CD14-positive monocyte (primary cell): ENCODE measurements at regions not wholly inside any gene's neighbourhood (a gene's known extent, or its start where the extent isn't known, plus 50 kb on each side); places are given as distances from the start of the nearest gene placed in this dataset.
"Not testable (repeated sequence)": the region's sequence is repeated elsewhere in the genome, so short reads cannot be mapped to it uniquely, and the experiment has no call there.

Experiments used
- DNase-seq, 3 donors: peaks; one replicate each; pipeline ENCODE4 v3.0.0-alpha.2; 2011 to 2022
- H2AFZ ChIP-seq: 2 replicates; pipeline ENCODE4 v1.6.0; 2012; ENCODE audit warnings: mild to moderate bottlenecking, low read depth, low read length, inconsistent platforms; ENCODE audit not compliant: insufficient read depth, poor library complexity, severe bottlenecking
- H3K27ac ChIP-seq, 2 donors: 1 replicate in 1 of 2; 2 replicates in 1 of 2; pipeline ENCODE4 v1.5.1; 2012 to 2013; ENCODE audit warnings: low read length in 2 of 2, control low read depth in 1 of 2, inconsistent platforms in 1 of 2, low read depth in 1 of 2, mild to moderate bottlenecking in 1 of 2
- H3K27me3 ChIP-seq, 2 donors: one replicate each; pipeline versions ENCODE4 v1.6.0 to v1.6.1; 2011 to 2013; ENCODE audit warnings: low read length in 2 of 2; ENCODE audit not compliant: control insufficient read depth in 2 of 2, insufficient read depth in 2 of 2
- H3K36me3 ChIP-seq, 2 donors: replicated peaks in 1 of 2; 1 replicate in 1 of 2; 2 replicates in 1 of 2; pipeline versions ENCODE4 v1.5.1 to v1.6.1; 2012 to 2013; ENCODE audit warnings: low read length in 2 of 2, control low read depth in 1 of 2, inconsistent platforms in 1 of 2, mild to moderate bottlenecking in 1 of 2; ENCODE audit not compliant: insufficient read depth in 2 of 2, control insufficient read depth in 1 of 2
- H3K4me1 ChIP-seq, 2 donors: 1 replicate in 1 of 2; 2 replicates in 1 of 2; pipeline versions ENCODE4 v1.5.1 to v1.6.1; 2012 to 2013; ENCODE audit warnings: low read length in 2 of 2, control low read depth in 1 of 2, inconsistent platforms in 1 of 2, mild to moderate bottlenecking in 1 of 2, moderate library complexity in 1 of 2; ENCODE audit not compliant: insufficient read depth in 2 of 2, control insufficient read depth in 1 of 2
- H3K4me2 ChIP-seq: replicated peaks from 2 replicates; pipeline ENCODE3; 2012; ENCODE audit warnings: low read length, moderate library complexity, mild to moderate bottlenecking; ENCODE audit not compliant: poor library complexity, severe bottlenecking; ENCODE audit errors: extremely low read depth
- H3K4me3 ChIP-seq, 3 experiments: fragments of 200-600 bp in 1 of 3; sonication (generic) in 1 of 3; replicated peaks in 1 of 3; 1 replicate in 2 of 3; 2 replicates in 1 of 3; pipeline ENCODE4 v1.5.1; 2011 to 2013; ENCODE audit warnings: low read length in 3 of 3, mild to moderate bottlenecking in 3 of 3, control low read depth in 2 of 3, low read depth in 2 of 3, inconsistent platforms in 1 of 3, moderate library complexity in 1 of 3
- H3K79me2 ChIP-seq: 2 replicates; pipeline ENCODE4 v1.6.0; 2012; ENCODE audit warnings: mild to moderate bottlenecking, control low read depth, inconsistent platforms, low read length, moderate library complexity; ENCODE audit not compliant: insufficient read depth
- H3K9ac ChIP-seq: 2 replicates; pipeline ENCODE4 v1.6.0; 2017; ENCODE audit warnings: low read length, mild to moderate bottlenecking; ENCODE audit not compliant: insufficient read depth, poor library complexity, severe bottlenecking
- H3K9me3 ChIP-seq, 2 donors: replicated peaks in 1 of 2; 1 replicate in 1 of 2; 2 replicates in 1 of 2; pipeline versions ENCODE4 v1.5.1 to v1.6.1; 2012 to 2013; ENCODE audit warnings: low read length in 2 of 2, control low read depth in 1 of 2; ENCODE audit not compliant: control insufficient read depth in 1 of 2, insufficient read depth in 1 of 2
- H4K20me1 ChIP-seq: 2 replicates; pipeline ENCODE4 v1.6.0; 2012; ENCODE audit warnings: mild to moderate bottlenecking, low read length, control low read depth, moderate library complexity; ENCODE audit not compliant: insufficient read depth
- H3K27ac Mint-ChIP-seq, 7 donors: one replicate each; pipeline ENCODE4 v1.8.0; 2020; ENCODE audit warnings: mild to moderate bottlenecking in 7 of 7, mixed read lengths in 7 of 7, moderate library complexity in 6 of 7, inconsistent platforms in 2 of 7
- H3K27me3 Mint-ChIP-seq, 3 donors: one replicate each; pipeline ENCODE4 v1.8.0; 2021 to 2022; ENCODE audit warnings: low read depth in 3 of 3, mild to moderate bottlenecking in 3 of 3, mixed read lengths in 3 of 3, moderate library complexity in 3 of 3, inconsistent platforms in 1 of 3
- H3K36me3 Mint-ChIP-seq, 2 donors: one replicate each; pipeline ENCODE4 v1.8.0; 2020; ENCODE audit warnings: mixed read lengths in 2 of 2, inconsistent platforms in 1 of 2, mild to moderate bottlenecking in 1 of 2
- H3K4me1 Mint-ChIP-seq: one replicate; pipeline ENCODE4 v1.8.0; 2020; ENCODE audit warnings: mild to moderate bottlenecking, mixed read lengths
- H3K4me3 Mint-ChIP-seq, 2 donors: one replicate each; pipeline ENCODE4 v1.8.0; 2020; ENCODE audit warnings: mild to moderate bottlenecking in 2 of 2, mixed read lengths in 2 of 2, moderate library complexity in 1 of 2
- H3K9me3 Mint-ChIP-seq, 7 donors: one replicate each; pipeline ENCODE4 v1.8.0; 2020 to 2022; ENCODE audit warnings: mixed read lengths in 7 of 7, mild to moderate bottlenecking in 6 of 7, moderate library complexity in 6 of 7, inconsistent platforms in 2 of 7
- WGBS: methylation state at CpG from one replicate; pipeline ENCODE4 v1.1.5; 2013; ENCODE audit warnings: missing lambda C conversion rate; ENCODE audit not compliant: insufficient coverage; 5-methylcytosine and 5-hydroxymethylcytosine counted together
- intact Hi-C, 2 donors: fragments of 100-400 bp; cut with micrococcal nuclease; formaldehyde crosslinking; loops; one replicate each; pipeline versions ENCODE4 v1.15.0 to v1.15.1; 2023

- peaks cover 25 to 26% of the 10 kb centered on the region in 2 donors for H3K4me1 ChIP-seq
- Mint-ChIP-seq H3K4me1 (peaks cover 19% of the 10 kb centered on the region), H3K27me3 (peaks cover 1 to 11% (median 1%) of the 10 kb centered on the region in 3 donors)
- H3K9ac ChIP-seq, H3K27ac ChIP-seq, H3K27me3 ChIP-seq, H4K20me1 ChIP-seq, intact Hi-C loops, H3K9me3 ChIP-seq, H3K4me3 ChIP-seq, H3K36me3 Mint-ChIP-seq, H2AFZ ChIP-seq, H3K79me2 ChIP-seq, DNase-seq, H3K36me3 ChIP-seq, H3K27ac Mint-ChIP-seq, H3K4me2 ChIP-seq, H3K4me3 Mint-ChIP-seq, H3K9me3 Mint-ChIP-seq: not testable (repeated sequence)
- 90% methylated on average over 5 of the region's 7 CpGs for WGBS
These were observed 211.2 kb downstream of the RTP5 start for GRCh38 chr2:242080575-242081214.

GRCh38 chr2:242084034-242084433, 214.5 kb downstream of the RTP5 start:
- H3K36me3 ChIP-seq, H3K36me3 Mint-ChIP-seq, H3K4me3 Mint-ChIP-seq, H4K20me1 ChIP-seq, H3K27ac ChIP-seq, H3K4me2 ChIP-seq, H3K27me3 ChIP-seq, intact Hi-C loops, H3K9ac ChIP-seq, H3K9me3 ChIP-seq, H3K9me3 Mint-ChIP-seq, DNase-seq, H3K4me3 ChIP-seq, H2AFZ ChIP-seq: not testable (repeated sequence)
- peaks cover 14% of the 10 kb centered on the region for H3K79me2 ChIP-seq
- WGBS, result 100% methylated on average over 1 of the region's 5 CpGs
- H3K4me1 ChIP-seq, result peaks cover 37% of the 10 kb centered on the region in 2 donors
- Mint-ChIP-seq H3K27me3 (peaks cover 0 to 11% (median 1%) of the 10 kb centered on the region in 3 donors), H3K4me1 (peaks cover 27% of the 10 kb centered on the region), H3K27ac (peak overlapping the region in 1 of 7 donors; percentile 60)

GRCh38 chr2:242085024-242085674, 215.6 kb downstream of the RTP5 start:
- Histone ChIP-seq H3K4me1 (peaks cover 40 to 44% of the 10 kb centered on the region in 2 donors), H3K9ac (peak overlapping the region; percentile 69), H3K79me2 (peaks cover 26% of the 10 kb centered on the region), H3K4me3 (peak overlapping the region in 2 of 3 experiments; percentile 42 to 71), H3K27ac (peak overlapping the region; percentile 92 to 96)
- no CpG with 5 or more reads among the region's 14 CpGs for WGBS
- not testable (repeated sequence) for H2AFZ ChIP-seq, H4K20me1 ChIP-seq, H3K9me3 Mint-ChIP-seq, DNase-seq, H3K36me3 ChIP-seq, H3K4me2 ChIP-seq, H3K27me3 Mint-ChIP-seq, H3K36me3 Mint-ChIP-seq, H3K27me3 ChIP-seq, H3K9me3 ChIP-seq
- Mint-ChIP-seq H3K4me1 (peaks cover 34% of the 10 kb centered on the region), H3K27ac (peak overlapping the region; percentile 93 to 99 (median 98)), H3K4me3 (peak overlapping the region; percentile 74 to 85)
- intact Hi-C loops, result loop anchor here in 1 of 2 donors (5.0 kb wide), 1 partner anchor 113 kb away; no protein-coding TSS in a partner anchor
